Right lobe of liver (tissue), 4 donors: ENCODE measurements at regions not wholly inside any gene's neighbourhood (a gene's known extent, or its start where the extent isn't known, plus 50 kb on each side); places are given as distances from the start of the nearest gene placed in this dataset.

ENCODE experiments used
- POLR2A ChIP-seq: fragments of 450-650 bp; IDR thresholded peaks from one replicate; pipeline ENCODE4 v1.6.1; 2017; ENCODE audit warnings: antibody characterized with exemption, mild to moderate bottlenecking
- TF ChIP-seq, protein P1 (sequence below), 4 donors: fragments of 200-600 bp in 3 of 4; fragments of 450-650 bp in 1 of 4; IDR thresholded peaks; one replicate each; pipeline versions ENCODE4 v1.5.1 to v1.8.0; 2016 to 2022; ENCODE audit warnings: antibody characterized with exemption in 4 of 4, mild to moderate bottlenecking in 2 of 4
- donor health status: DM: no; HTN: no; CAD: no.
- donor health status: DM: no; HTN: no; CAD: no.
- donor health status: DM: no; HTN: yes; CAD: no.

DNA sequence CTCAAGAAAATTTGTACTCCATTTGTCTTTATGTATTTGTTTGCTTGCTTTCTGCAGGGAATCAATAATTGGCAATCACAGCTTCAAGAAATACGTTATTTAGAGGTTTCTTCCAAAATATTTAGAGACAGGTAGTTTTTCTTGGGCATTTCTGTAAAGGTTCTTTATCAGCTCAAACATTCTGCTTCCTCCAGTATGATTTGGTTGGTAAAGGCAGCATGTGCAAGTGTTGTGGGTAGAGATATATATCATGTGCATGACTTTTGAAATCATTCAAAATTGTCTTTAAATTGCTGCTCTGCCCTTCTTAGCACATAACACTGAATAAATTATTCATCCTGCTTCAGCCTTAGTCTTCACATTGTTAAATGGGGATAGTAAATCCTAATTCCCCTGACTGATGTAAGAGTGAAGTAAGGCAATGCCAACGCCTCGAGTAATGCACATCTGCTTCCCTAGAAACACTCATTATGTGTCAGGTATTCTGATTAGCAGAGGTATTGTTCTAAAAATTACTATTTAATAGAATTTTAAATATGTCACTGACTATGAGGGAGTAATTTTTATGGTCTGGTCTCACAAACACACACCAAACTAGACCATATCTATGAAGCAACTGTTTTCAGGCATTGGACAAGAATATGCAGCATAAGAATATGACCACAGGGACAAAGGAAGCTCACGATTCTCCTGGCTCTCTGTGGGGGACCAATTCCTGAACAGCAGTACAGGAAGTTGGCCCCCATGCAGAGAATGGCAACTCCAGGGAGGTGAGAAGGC is 77.3 kb upstream of the AKR1E2 start:
- TF ChIP-seq, protein P1, sequence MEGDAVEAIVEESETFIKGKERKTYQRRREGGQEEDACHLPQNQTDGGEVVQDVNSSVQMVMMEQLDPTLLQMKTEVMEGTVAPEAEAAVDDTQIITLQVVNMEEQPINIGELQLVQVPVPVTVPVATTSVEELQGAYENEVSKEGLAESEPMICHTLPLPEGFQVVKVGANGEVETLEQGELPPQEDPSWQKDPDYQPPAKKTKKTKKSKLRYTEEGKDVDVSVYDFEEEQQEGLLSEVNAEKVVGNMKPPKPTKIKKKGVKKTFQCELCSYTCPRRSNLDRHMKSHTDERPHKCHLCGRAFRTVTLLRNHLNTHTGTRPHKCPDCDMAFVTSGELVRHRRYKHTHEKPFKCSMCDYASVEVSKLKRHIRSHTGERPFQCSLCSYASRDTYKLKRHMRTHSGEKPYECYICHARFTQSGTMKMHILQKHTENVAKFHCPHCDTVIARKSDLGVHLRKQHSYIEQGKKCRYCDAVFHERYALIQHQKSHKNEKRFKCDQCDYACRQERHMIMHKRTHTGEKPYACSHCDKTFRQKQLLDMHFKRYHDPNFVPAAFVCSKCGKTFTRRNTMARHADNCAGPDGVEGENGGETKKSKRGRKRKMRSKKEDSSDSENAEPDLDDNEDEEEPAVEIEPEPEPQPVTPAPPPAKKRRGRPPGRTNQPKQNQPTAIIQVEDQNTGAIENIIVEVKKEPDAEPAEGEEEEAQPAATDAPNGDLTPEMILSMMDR (IDR thresholded peaks at IDR 0.05), result no peak
- TF ChIP-seq POLR2A, result no peak
